CD1c-positive myeloid dendritic cell (primary cell): ENCODE measurements at regions not wholly inside any gene's neighbourhood (a gene's known extent, or its start where the extent isn't known, plus 50 kb on each side); places are given as distances from the start of the nearest gene placed in this dataset.

Experiments used
- DNase-seq: peaks from one replicate; pipeline ENCODE4 v3.0.0-alpha.2; 2016; ENCODE audit errors: extremely low spot score

GRCh38 chrX:3257471-3257870 is 89.0 kb downstream of the MXRA5 start:
- no peak for DNase-seq

- no peak for DNase-seq
These were observed 89.6 kb downstream of the MXRA5 start for GRCh38 chrX:3256868-3257267.

- DNase-seq: peak; percentile 56
These were observed 93.7 kb downstream of the MXRA5 start for GRCh38 chrX:3252744-3253143.

- no peak for DNase-seq
These were observed 95.5 kb downstream of the MXRA5 start for GRCh38 chrX:3250966-3251365.

- peak; percentile 22 for DNase-seq
These were observed 101.5 kb downstream of the MXRA5 start for GRCh38 chrX:3244955-3245354.

- DNase-seq: no peak
These were observed 102.2 kb downstream of the MXRA5 start for GRCh38 chrX:3244203-3244743.

GRCh38 chrX:3232262-3232923 is 114.1 kb downstream of the MXRA5 start:
- DNase-seq: no peak

GRCh38 chrX:3231766-3232165 is 114.7 kb downstream of the MXRA5 start:
- DNase-seq: no peak

GRCh38 chrX:3230496-3230895 is 116.0 kb downstream of the MXRA5 start:
- DNase-seq: no peak

GRCh38 chrX:3227526-3227925 is 118.9 kb downstream of the MXRA5 start:
- no peak for DNase-seq

- no peak for DNase-seq
These were observed 120.4 kb downstream of the MXRA5 start for GRCh38 chrX:3226087-3226486.

- no peak for DNase-seq
These were observed 124.8 kb downstream of the MXRA5 start for GRCh38 chrX:3221643-3222042.

GRCh38 chrX:3219667-3220066 is 126.8 kb downstream of the MXRA5 start:
- no peak for DNase-seq

GRCh38 chrX:3219231-3219630 is 127.2 kb downstream of the MXRA5 start:
- DNase-seq: no peak

GRCh38 chrX:3218442-3218841 is 128.0 kb downstream of the MXRA5 start:
- DNase-seq: no peak

GRCh38 chrX:3216581-3217180 is 129.8 kb downstream of the MXRA5 start:
- no peak for DNase-seq

GRCh38 chrX:3215249-3215648 is 131.2 kb downstream of the MXRA5 start:
- no peak for DNase-seq

GRCh38 chrX:3206314-3206713 is 140.1 kb downstream of the MXRA5 start:
- no peak for DNase-seq

- DNase-seq: no peak
These were observed 141.8 kb downstream of the MXRA5 start for GRCh38 chrX:3204606-3205005.

- no peak for DNase-seq
These were observed 150.6 kb downstream of the MXRA5 start for GRCh38 chrX:3195845-3196244.

- DNase-seq: no peak
These were observed 151.6 kb downstream of the ARSF start for GRCh38 chrX:3192835-3193234.

GRCh38 chrX:3191796-3192195 is 150.5 kb downstream of the ARSF start:
- DNase-seq: no peak

- DNase-seq: no peak
These were observed 149.9 kb downstream of the ARSF start for GRCh38 chrX:3191201-3191600.
